SIG-M5 treated with dmso at 0.1 percent for 504 hours (cell line): ENCODE measurements at regions not wholly inside any gene's neighbourhood (a gene's known extent, or its start where the extent isn't known, plus 50 kb on each side); places are given as distances from the start of the nearest gene placed in this dataset.

Experiments used
- DNase-seq: peaks from one replicate; lab custom pipeline; 2025; ENCODE audit not compliant: unreplicated experiment; lab: John Stamatoyannopoulos, UW

DNA sequence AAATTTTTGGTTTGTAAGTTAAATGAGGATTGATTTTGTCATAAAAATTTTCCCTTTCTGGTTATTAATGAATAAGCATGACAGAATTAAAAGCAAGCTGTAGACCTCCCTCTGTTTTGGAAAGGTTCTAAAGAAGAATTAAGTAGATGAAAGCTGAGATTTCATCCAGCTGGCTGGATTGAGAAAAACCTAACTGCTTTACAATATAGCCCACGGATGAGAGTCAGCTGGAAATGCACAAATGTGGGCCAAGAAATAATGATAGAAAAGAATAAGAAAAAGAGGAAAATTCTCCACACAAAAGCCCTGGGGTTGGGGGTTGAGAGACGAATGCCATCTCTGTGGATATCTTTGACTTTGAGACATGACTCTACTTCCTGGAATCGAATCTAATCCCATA lies 631.6 kb downstream of the HDGFL1 start:
- no peak for DNase-seq

- DNase-seq = no peak
Measured at GRCh38 chr6:23202207-23202606, 632.8 kb downstream of the HDGFL1 start.

DNA sequence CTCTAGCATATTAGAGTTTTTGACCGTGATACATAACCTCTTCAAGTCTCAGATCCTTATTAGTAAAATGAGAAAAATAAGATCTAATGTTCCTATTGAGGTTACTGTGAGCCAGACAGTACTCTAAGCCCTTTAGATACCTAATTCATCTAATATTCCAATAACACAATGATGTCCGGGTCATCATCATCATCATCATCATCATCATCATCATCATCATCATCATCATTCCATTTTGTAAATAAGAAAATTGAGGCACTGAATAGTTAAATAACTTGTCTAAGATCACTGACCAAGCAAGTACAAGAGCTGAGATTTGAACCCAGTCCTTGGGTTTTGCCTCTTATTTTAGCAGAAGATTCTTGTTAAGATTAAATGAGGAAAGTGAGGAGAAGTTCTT lies 643.0 kb downstream of the HDGFL1 start:
- DNase-seq = no peak

- no peak for DNase-seq
Measured at GRCh38 chr6:23213193-23213592, 643.8 kb downstream of the HDGFL1 start.

- no peak for DNase-seq
Measured at GRCh38 chr6:23213651-23214050, 644.3 kb downstream of the HDGFL1 start.

DNA sequence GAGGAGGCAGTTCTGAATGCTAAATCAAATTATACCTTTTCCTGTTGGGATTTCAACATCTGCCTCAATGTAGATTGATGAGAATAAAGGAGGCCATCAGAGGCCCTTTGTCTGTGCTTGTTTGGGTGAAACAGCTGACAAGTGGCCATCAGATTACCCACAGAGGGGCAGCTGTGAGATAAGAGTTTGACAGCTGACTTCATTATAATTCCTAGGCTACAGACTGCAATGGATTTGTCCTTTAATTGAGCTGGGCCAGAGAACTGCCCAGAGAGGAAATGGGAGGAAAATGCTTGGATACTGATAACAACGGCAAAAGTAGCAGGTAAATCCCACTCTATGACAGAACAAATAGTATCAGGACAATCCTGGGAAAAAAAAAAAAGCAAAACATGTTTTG lies 649.4 kb downstream of the HDGFL1 start:
- no peak for DNase-seq

DNA sequence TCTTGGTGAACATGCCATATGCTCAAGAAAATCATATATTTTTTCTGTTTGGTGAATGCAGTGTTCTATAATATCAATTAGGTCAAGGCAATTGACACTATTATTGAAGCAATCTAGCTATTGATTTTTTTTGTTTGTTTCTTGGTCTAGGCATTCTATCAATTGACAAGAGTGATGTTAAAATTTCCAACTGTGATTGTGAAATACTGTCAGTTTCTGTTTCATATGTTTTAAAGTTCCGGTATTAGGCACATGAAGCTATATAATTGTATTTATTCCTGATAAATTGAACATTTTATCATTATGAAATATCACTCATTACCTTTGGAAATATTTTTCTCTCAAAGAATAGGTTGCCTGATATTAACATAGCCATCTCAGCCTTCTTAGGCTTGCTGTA lies 653.4 kb downstream of the HDGFL1 start:
- DNase-seq = no peak

DNA sequence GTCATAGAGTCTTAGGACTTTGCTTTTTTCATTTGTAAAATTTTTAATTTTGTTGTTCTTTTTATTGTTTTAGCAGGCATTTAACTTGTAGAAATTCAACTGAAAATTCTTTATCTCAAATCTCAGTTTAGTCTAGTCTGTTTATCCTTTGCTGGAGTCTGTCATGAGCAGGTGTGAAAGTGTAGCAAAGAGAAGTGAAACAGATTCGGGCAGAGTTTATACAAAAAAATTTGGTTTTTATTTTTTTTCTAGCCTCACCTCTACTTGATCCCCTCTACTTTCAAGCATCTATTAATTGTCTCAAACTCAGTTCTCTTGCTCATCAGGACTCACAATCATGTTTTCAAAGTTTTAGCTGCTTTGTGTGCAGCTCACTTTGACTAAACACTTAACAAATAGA lies 655.2 kb downstream of the HDGFL1 start:
- DNase-seq = no peak

DNA sequence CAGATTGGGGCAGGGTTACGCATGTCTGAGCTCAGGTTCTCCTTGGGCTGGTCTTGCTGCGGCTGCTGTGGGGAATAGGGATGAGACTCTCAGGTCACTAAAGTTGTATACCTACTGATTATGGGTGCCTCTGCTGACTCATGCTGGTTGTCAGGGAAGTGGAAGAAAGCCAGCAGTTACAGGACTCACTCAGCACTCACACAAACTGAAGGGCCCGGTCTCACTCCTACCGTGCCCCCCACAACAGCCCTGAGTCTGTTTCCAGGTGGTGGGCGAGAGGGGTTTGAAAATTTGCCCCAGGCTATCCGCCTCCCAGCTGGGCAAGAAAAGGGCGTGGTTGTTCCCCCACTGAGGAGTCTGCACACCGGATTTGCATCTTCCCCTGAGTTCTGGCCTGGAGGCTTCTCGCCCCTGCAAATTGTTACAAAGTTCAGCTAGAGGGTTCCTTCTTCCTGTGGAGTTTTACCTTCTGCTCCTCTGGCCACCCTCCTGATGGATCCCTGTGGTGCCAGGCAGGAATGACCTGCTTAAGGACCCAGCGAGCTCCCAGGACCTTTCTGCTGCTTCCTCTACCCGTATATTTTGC lies 659.2 kb downstream of the HDGFL1 start:
- DNase-seq = no peak

GRCh38 chr6:23243854-23244253 lies 674.5 kb downstream of the HDGFL1 start:
- no peak for DNase-seq

DNA sequence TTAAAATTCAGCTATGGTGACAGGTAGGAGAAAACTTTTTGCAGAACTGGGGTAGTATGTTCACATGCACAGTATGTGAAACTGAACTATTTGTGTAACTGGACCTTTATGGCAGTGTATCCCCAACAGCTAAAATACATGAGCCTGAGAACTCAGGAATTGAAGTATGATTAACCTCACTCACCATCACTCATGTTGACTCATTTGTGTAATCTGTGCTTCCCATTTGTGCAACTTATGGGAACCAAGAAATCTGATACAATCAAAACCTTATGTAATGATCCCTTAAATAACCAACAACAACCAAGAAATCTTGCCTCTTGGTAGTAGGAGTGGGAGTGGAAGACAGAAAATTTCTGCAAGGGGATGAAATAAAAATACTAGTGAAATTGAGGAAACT lies 674.9 kb downstream of the HDGFL1 start:
- no peak for DNase-seq

DNA sequence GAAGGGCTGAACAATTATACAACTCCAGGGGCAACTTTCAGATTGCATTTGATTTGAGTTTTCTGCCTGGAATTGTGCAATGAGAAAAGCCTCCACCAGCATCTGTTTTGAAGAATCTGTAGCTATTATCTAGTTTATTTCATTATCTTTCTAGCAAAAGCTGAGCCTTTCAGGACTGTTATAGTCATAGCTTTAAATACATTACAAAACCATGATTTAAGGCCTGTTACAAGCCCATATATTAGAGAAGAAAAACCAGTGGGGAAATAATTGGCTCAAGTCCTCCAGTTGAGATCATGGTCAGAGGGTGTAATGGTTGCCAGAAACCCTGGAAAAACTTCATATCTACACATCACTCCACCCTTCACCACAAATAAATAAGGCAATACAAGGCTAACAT lies 676.2 kb downstream of the HDGFL1 start:
- DNase-seq = no peak

DNA sequence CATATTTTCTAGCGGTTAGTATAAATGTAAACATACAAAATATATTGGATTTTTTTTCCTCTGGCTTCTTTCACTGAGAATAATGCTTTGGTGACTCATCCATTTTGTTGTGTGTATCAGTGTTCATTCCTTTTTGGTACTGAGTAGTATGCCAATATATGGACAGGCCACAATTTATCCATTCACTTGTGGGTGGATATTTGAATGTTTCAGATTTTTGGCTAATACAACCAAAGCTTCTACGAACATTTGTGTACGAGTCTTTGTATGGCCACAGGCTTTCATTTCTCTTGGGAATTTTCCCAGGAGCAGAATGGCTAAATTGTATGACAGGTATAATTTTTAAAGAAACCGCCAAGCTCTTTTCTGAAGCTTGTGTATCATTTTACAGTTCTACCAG lies 677.5 kb downstream of the HDGFL1 start:
- no peak for DNase-seq

DNA sequence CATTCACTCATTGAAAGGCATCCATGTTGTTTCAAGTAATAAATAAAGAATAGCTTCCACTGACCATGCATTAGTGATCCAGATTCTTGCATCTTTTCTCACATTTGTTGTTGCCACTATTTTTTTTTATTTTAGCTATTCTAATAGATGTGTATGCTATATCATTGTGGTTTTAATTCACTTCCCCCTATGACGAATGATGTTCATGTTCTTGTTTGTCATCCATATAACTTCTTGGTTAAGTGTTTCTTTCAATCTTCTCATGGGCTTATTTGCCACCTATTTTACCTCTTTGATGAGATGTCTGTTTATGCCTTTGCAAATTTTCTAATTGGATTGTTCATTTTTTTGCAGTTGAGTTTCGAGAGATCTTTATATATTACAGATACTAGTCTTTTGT lies 681.2 kb downstream of the HDGFL1 start:
- no peak for DNase-seq

DNA sequence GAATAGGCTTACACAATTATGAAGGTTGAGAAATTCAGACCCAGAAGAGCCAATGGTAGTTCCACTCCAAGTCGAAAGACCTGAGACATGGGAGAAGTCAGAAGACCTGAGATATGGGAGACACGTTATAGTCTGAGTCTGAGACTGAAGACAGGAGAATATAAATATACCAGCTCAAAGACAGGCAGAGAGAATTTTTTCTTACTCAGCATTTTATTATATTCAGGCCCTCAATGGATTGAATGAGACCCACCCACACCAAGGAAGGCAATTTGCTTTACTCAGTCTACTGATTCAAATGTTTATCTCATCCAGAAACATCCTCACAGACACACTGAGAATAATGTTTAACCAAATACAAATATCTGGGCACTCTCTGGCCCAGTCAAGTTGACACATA lies 693.5 kb downstream of the HDGFL1 start:
- no peak for DNase-seq

GRCh38 chr6:23265270-23265669 lies 695.9 kb downstream of the HDGFL1 start:
- no peak for DNase-seq

DNA sequence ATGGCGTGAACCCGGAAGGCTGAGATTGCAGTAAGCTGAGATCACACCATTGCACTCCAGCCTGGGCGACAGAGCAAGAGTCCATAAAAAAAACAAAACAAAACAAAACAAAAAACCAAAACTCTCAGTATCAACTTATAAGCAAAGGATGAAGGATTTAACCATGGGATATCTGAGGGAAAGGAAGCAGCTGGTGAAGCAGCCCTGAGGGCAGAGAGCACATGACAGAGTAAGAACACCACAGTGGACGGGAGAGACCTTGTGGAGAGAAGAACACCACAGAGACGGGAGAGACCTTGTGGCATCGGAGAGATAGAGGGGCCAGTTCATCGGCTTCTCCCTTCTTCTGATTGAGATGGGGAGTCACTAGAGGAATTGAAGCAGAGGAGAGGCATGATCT lies 697.2 kb downstream of the HDGFL1 start:
- no peak for DNase-seq

DNA sequence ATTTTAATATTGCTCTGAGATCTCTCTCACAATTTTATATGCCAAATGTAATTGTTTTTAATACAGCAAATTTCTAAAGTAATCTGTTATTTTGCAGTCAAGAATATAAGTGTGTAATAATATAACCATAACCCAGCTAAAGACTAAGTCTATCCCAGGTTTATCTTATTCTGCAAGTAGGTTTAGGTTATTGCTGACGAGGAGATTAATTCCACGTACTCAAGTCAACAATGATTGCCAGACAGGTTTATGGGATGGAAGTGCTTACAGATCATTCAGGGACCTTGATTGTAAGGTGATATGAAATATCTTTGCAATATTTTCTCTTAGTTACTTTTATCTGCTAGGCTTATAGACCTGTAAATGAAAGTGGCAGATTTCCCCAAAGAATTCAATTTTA lies 698.3 kb downstream of the HDGFL1 start:
- no peak for DNase-seq

GRCh38 chr6:23268348-23268747 lies 699.0 kb downstream of the HDGFL1 start:
- DNase-seq = no peak

DNA sequence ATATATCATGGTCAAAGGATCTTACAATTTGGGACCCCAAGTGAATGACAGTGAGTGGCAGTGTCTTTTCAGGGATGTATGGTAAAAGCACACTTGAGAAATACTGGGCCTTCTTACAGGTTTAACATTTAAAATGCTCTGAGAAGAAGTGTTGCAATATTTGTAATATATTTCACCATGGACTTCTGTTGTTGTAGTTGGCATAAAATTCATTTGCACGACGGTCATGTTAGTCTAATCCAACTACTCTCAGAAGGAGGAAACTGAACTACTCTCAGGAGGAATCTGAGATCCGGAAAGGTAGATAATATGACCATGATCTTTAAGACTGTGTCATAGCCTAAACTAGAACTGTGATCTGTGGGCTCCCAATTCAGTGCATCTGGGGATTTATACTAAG lies 700.1 kb downstream of the HDGFL1 start:
- no peak for DNase-seq

GRCh38 chr6:23272536-23272935 lies 703.2 kb downstream of the HDGFL1 start:
- no peak for DNase-seq

DNA sequence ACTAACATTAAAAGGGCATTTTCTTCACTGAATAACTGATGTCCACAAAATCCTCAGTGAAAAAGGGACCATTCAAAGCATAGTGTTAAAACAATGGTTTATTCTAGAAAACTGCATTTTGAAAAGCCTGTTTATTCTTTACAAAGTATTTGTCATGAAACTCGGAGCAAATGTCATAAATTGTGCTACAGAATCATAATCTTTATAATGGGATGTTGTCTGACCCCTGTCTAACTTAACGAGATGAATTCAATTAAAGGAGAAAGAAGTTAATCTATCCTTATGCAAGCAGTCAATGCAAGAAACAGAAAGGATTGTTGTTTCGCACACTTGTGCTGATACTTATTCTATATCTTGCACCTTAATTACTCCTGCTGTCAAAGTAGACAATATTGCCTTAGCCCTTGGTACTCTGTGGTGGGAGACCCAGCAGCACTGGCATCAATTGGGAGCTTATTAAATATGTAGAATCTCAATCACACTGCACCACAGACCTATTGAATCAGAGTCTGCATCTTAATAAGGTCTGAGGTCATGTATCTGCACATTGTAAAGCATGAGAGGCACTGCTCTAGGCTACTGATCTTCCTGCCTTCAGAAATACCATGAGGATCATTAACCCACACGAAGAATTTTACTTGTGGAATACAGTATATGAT lies 708.3 kb downstream of the HDGFL1 start:
- no peak for DNase-seq

DNA sequence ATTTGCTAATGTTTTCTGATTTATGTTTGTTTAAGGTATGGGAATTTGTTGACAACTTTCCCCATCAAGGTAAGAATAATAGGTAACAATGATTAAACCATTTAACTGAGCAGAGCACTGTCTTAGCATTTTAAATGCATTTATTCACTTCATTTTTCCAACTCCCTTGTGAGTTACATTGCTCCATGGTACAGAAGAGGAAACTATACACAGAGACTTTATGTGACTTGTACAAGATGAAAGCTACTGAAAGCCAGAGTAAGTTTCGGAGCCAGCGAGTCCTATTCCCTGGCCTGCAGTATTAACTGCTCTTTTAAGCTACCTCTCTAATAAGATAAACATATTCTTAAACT lies 708.8 kb downstream of the HDGFL1 start:
- no peak for DNase-seq
